Thoracic aorta (tissue), 2 donors: ENCODE measurements at regions not wholly inside any gene's neighbourhood (a gene's known extent, or its start where the extent isn't known, plus 50 kb on each side); places are given as distances from the start of the nearest gene placed in this dataset.

Source experiments
- ATAC-seq: fragments of 150-250 bp; one replicate; pipeline ENCODE4 v1.8.0; 2017; ENCODE audit warnings: low read depth; ENCODE audit not compliant: insufficient number of reproducible peaks, low FRiP score
- DNase-seq: peaks from one replicate; pipeline ENCODE4 v3.0.0-alpha.2; 2020; ENCODE audit warnings: low spot score
- H3K27ac ChIP-seq, 2 donors: fragments of 200-600 bp; sonication (generic); 1 replicate in 1 of 2; 2 replicates in 1 of 2; pipeline ENCODE4 v1.5.1; 2016; ENCODE audit warnings: mild to moderate bottlenecking in 2 of 2, moderate library complexity in 2 of 2
- H3K27me3 ChIP-seq: fragments of 200-600 bp; sonication (generic); replicated peaks from 2 replicates; pipeline ENCODE4 v1.6.0; 2016; ENCODE audit warnings: mild to moderate bottlenecking; ENCODE audit not compliant: insufficient read depth
- H3K36me3 ChIP-seq: fragments of 200-600 bp; sonication (generic); one replicate; pipeline ENCODE4 v1.5.1; 2016
- H3K4me1 ChIP-seq, 2 donors: fragments of 200-600 bp; sonication (generic); 1 replicate in 1 of 2; 2 replicates in 1 of 2; pipeline versions ENCODE4 v1.5.1 to v1.6.0; 2016; ENCODE audit warnings: low read depth in 2 of 2, mild to moderate bottlenecking in 1 of 2; ENCODE audit not compliant: control insufficient read depth in 1 of 2
- H3K4me3 ChIP-seq: fragments of 200-600 bp; sonication (generic); 2 replicates; pipeline ENCODE4 v1.5.1; 2016; ENCODE audit warnings: mild to moderate bottlenecking
- H3K9me3 ChIP-seq: fragments of 200-600 bp; sonication (generic); 2 replicates; pipeline ENCODE4 v1.5.1; 2016
- TF ChIP-seq, protein P1 (sequence below): fragments of 200-600 bp; sonication (generic); IDR thresholded peaks from one replicate; pipeline ENCODE4 v1.5.1; 2019; ENCODE audit warnings: antibody characterized with exemption

DNA sequence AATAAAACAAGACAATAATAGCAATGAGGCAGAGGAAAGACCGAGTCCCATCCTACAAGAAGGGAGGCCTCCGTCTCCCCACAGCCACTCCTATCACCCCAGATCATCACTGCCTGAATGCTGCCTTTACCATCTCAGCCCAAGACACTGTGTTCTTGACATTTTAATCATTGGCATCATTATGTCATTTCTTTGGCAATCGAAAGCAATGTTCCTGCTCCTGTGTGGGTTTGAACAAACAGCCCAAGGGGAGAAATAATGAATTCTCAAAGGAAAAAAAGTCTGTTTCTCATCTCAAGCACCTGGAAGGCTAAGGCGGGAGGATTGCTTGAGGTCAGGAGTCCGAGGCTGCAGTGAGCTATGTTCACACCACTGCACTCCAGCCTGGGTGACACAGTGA is 73.0 kb upstream of the ACSL1 start:
- ATAC-seq, result no peak
- no peak for DNase-seq
- TF ChIP-seq, protein P1, sequence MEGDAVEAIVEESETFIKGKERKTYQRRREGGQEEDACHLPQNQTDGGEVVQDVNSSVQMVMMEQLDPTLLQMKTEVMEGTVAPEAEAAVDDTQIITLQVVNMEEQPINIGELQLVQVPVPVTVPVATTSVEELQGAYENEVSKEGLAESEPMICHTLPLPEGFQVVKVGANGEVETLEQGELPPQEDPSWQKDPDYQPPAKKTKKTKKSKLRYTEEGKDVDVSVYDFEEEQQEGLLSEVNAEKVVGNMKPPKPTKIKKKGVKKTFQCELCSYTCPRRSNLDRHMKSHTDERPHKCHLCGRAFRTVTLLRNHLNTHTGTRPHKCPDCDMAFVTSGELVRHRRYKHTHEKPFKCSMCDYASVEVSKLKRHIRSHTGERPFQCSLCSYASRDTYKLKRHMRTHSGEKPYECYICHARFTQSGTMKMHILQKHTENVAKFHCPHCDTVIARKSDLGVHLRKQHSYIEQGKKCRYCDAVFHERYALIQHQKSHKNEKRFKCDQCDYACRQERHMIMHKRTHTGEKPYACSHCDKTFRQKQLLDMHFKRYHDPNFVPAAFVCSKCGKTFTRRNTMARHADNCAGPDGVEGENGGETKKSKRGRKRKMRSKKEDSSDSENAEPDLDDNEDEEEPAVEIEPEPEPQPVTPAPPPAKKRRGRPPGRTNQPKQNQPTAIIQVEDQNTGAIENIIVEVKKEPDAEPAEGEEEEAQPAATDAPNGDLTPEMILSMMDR, result no peak
- Histone ChIP-seq H3K4me1 (no peaks in the 10 kb centered on the region), H3K9me3 (no peaks in the 10 kb centered on the region), H3K4me3 (no peak overlapping the region), H3K27ac (no peak overlapping the region), H3K36me3 (no peaks in the 10 kb centered on the region), H3K27me3 (no peaks in the 10 kb centered on the region)

DNA sequence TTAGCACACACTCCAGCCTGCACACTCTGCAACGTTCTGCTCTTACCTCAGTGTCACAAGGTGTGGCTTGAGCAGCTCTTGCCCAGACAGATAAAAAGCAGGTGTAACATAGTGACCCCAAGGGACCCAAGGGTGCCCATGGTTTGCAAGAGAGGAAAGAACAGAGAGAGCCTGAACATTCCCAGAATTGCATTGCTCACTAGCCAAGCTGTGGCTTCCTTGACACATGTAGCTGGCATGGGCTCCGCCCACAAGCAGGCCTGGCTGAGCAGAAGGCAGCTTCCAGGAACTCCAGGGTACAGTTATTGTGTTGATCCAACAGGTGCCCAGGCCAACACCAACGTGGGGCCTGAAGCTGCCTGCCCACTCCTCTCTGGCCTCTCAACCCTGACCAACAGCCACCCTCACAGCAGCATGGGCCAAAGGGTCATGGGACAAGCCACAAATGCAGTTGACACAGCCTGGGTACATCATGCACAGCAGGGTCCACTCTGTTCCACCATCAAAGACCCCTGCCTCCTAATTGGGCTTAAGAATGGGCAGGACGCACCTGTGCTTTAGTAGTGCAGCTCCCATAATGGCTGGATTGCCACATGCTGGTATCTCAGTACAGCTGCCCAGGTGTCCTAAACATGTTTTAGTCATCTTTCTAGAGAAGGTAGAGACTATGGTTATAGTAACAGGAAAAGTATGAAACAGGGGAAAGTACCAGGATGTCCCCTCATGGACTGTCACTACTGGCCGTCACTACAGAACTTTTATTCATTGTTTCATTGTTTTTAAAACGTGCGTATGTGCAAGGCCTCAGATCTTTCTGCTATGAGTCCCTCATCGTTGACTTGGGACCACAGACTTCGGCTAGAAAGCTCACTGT is 73.7 kb upstream of the ACSL1 start:
- Histone ChIP-seq H3K4me1 (no peaks in the 10 kb centered on the region), H3K4me3 (no peak overlapping the region), H3K9me3 (no peaks in the 10 kb centered on the region), H3K27me3 (no peaks in the 10 kb centered on the region), H3K36me3 (no peaks in the 10 kb centered on the region), H3K27ac (no peak overlapping the region)
- no peak for DNase-seq
- no peak for ATAC-seq
- TF ChIP-seq, protein P1, result no peak

DNA sequence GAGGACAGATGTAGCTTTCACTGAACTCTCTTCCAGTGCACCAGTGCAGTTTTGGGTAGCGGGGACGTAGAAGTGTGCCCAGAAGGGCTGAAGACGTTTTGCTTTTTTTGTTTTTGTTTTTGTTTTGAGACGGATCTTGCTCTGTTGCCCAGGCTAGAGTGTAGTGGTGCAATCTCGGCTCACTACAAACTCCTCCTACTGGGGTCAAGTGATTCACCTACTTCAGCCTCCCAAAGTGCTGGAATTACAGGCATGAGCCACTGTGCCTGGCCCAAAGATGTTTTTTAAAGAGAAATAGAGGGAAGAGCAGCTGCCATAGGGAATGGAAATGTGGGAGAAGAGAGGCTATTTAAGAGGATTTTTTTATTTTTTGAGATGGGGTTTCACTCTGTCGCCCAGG is 74.4 kb upstream of the ACSL1 start:
- no peaks in the 10 kb centered on the region for H3K4me1 ChIP-seq
- H3K27me3 ChIP-seq, result no peaks in the 10 kb centered on the region
- H3K4me3 ChIP-seq, result no peak overlapping the region
- no peaks in the 10 kb centered on the region for H3K9me3 ChIP-seq
- no peak overlapping the region for H3K27ac ChIP-seq
- ATAC-seq (no peak), DNase-seq (no peak)
- no peaks in the 10 kb centered on the region for H3K36me3 ChIP-seq
- TF ChIP-seq, protein P1, result no peak

DNA sequence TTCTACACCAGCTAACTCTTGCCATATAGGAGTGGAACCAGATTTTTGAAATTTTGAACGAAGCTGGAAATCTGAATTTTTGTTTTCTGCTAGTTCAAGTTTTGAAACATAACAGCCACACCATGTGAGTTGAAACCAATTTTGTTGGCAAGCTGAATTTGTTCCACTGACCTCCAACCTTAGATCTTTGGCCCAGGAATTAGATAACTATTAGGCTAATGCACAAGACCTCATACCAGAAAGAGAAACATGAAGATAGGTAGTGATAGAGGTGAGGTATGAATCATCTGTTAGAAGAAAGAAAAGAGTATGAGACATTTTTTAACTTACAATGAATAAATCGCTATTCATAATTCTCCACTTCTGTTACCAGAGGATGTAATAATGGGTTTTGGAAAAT is 76.8 kb upstream of the ACSL1 start:
- TF ChIP-seq, protein P1, result no peak

DNA sequence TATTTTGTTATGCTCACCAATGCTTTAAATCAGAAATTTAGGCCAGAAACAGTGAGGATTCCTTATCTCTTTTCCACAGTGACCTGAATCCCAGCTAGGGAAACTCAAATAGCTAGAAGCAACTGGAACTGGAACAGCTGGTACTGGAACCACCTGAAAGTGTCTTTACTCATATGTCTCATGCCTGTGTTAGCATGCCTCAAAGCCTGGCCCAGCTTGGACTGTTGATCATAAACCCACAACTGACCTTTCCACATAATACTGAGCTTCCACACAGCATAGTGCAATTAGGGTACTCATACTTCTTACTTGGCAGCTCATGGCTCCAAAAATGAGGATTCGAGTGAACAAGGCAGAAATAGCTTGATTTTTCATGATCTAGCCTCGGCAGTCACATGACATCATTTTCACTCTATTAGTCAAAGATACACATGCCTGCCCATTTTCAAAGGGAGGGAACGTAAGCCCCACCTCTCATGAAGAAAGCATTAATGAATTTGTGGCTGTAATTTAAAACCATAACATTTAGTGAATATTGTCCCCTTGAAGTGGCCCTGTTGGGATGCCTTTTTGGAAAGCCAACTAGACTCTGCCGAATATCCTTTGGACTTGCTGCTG is 80.8 kb upstream of the ACSL1 start:
- no peak overlapping the region for H3K4me3 ChIP-seq
- no peaks in the 10 kb centered on the region for H3K36me3 ChIP-seq
- no peaks in the 10 kb centered on the region for H3K4me1 ChIP-seq
- ATAC-seq, result no peak
- H3K27ac ChIP-seq, result no peak overlapping the region
- no peak for DNase-seq
- no peaks in the 10 kb centered on the region for H3K9me3 ChIP-seq
- TF ChIP-seq, protein P1, result no peak
- H3K27me3 ChIP-seq, result no peaks in the 10 kb centered on the region

More for the DNA sequence above, 76.8 kb upstream of the ACSL1 start:
- no peaks in the 10 kb centered on the region for H3K36me3 ChIP-seq
- ATAC-seq (no peak), DNase-seq (no peak)
- no peak overlapping the region for H3K4me3 ChIP-seq
- no peaks in the 10 kb centered on the region for H3K9me3 ChIP-seq
- no peaks in the 10 kb centered on the region for H3K4me1 ChIP-seq
- H3K27me3 ChIP-seq, result no peaks in the 10 kb centered on the region
- H3K27ac ChIP-seq, result no peak overlapping the region
